H9 (cell line): ENCODE measurements at regions not wholly inside any gene's neighbourhood (a gene's known extent, or its start where the extent isn't known, plus 50 kb on each side); places are given as distances from the start of the nearest gene placed in this dataset.
A peak's percentile ranks its signal among the peaks of the same experiment; 100 is the strongest.

ENCODE experiments used
- DNase-seq: peaks from one replicate; pipeline ENCODE4 v3.0.0-alpha.2; 2017
- H2AFZ ChIP-seq: one replicate; pipeline ENCODE4 v1.6.1; 2013; ENCODE audit warnings: mild to moderate bottlenecking, low read length, control low read depth, moderate library complexity
- H2AK5ac ChIP-seq: 2 replicates; pipeline ENCODE4 v1.6.1; 2013; ENCODE audit warnings: low read length, control low read depth, mixed read lengths; ENCODE audit not compliant: insufficient read length
- H2BK120ac ChIP-seq: one replicate; pipeline ENCODE4 v1.6.1; 2013; ENCODE audit warnings: low read depth, mild to moderate bottlenecking, low read length, control low read depth, inconsistent platforms; ENCODE audit not compliant: poor library complexity, severe bottlenecking
- H2BK12ac ChIP-seq: 2 replicates; pipeline ENCODE4 v1.6.1; 2013; ENCODE audit warnings: low read length, control low read depth, mixed read lengths, low read depth; ENCODE audit not compliant: insufficient read length
- H2BK15ac ChIP-seq: 2 replicates; pipeline ENCODE4 v1.6.1; 2013; ENCODE audit warnings: low read depth, low read length, control low read depth
- H2BK20ac ChIP-seq: one replicate; pipeline ENCODE4 v1.6.1; 2013; ENCODE audit warnings: low read depth, mild to moderate bottlenecking, low read length, control low read depth, inconsistent platforms; ENCODE audit not compliant: poor library complexity, severe bottlenecking
- H2BK5ac ChIP-seq: 2 replicates; pipeline ENCODE4 v1.6.1; 2013; ENCODE audit warnings: low read length, control low read depth, mixed read lengths; ENCODE audit not compliant: insufficient read length
- H3K14ac ChIP-seq: 2 replicates; pipeline ENCODE4 v1.6.1; 2013; ENCODE audit warnings: low read length, control low read depth; ENCODE audit not compliant: insufficient read depth
- H3K18ac ChIP-seq: 2 replicates; pipeline ENCODE4 v1.6.1; 2013; ENCODE audit warnings: low read depth, mild to moderate bottlenecking, mixed read lengths, low read length, control low read depth; ENCODE audit not compliant: insufficient read length
- H3K23ac ChIP-seq: 2 replicates; pipeline ENCODE4 v1.6.1; 2013; ENCODE audit warnings: low read length, control low read depth, mixed read lengths, low read depth; ENCODE audit not compliant: insufficient read length
- H3K23me2 ChIP-seq: 2 replicates; pipeline ENCODE4 v1.6.1; 2013; ENCODE audit warnings: low read depth, mild to moderate bottlenecking, mixed read lengths, low read length, control low read depth; ENCODE audit not compliant: insufficient read length, poor library complexity, severe bottlenecking
- H3K27ac ChIP-seq: 2 replicates; pipeline ENCODE4 v1.5.1; 2013; ENCODE audit warnings: low read length, control low read depth, mixed read lengths, low read depth; ENCODE audit not compliant: insufficient read length
- H3K27me3 ChIP-seq: 2 replicates; pipeline ENCODE4 v1.6.1; 2013; ENCODE audit warnings: low read length, control low read depth, inconsistent platforms; ENCODE audit not compliant: insufficient read depth
- H3K4ac ChIP-seq: 2 replicates; pipeline ENCODE4 v1.6.1; 2013; ENCODE audit warnings: low read depth, mild to moderate bottlenecking, control low read depth, inconsistent platforms, low read length, moderate library complexity
- H3K4me1 ChIP-seq: 2 replicates; pipeline ENCODE4 v1.6.1; 2013; ENCODE audit warnings: low read length, control low read depth, inconsistent platforms; ENCODE audit not compliant: insufficient read depth
- H3K4me2 ChIP-seq: 2 replicates; pipeline ENCODE4 v1.6.1; 2013; ENCODE audit warnings: low read length, control low read depth, mixed read lengths; ENCODE audit not compliant: insufficient read length, insufficient read depth
- H3K56ac ChIP-seq: 2 replicates; pipeline ENCODE4 v1.6.1; 2013; ENCODE audit warnings: low read depth, mild to moderate bottlenecking, mixed read lengths, low read length, control low read depth; ENCODE audit not compliant: insufficient read length
- H3K79me1 ChIP-seq: 2 replicates; pipeline ENCODE4 v1.6.1; 2013; ENCODE audit warnings: low read depth, mild to moderate bottlenecking, moderate library complexity, low read length, control low read depth, inconsistent platforms; ENCODE audit not compliant: insufficient read depth, poor library complexity, severe bottlenecking
- H3K79me2 ChIP-seq: 2 replicates; pipeline ENCODE4 v1.6.1; 2013; ENCODE audit warnings: low read length, control low read depth, inconsistent platforms; ENCODE audit not compliant: insufficient read depth
- H3K9ac ChIP-seq: 2 replicates; pipeline ENCODE4 v1.6.1; 2013; ENCODE audit warnings: low read length, control low read depth, mixed read lengths; ENCODE audit not compliant: insufficient read length; ENCODE audit errors: extremely low read depth
- H3K9me3 ChIP-seq: one replicate; pipeline ENCODE4 v1.6.1; 2013; ENCODE audit warnings: low read depth, low read length, inconsistent platforms; ENCODE audit not compliant: control insufficient read depth
- H3T11ph ChIP-seq: one replicate; pipeline ENCODE4 v1.6.1; 2013; ENCODE audit warnings: mild to moderate bottlenecking, low read length, control low read depth, inconsistent platforms
- H4K20me1 ChIP-seq: one replicate; pipeline ENCODE4 v1.6.1; 2013; ENCODE audit not compliant: control insufficient read depth, insufficient read length, insufficient read depth
- H4K5ac ChIP-seq: 2 replicates; pipeline ENCODE4 v1.6.1; 2013; ENCODE audit warnings: low read depth, mild to moderate bottlenecking, mixed read lengths, low read length, control low read depth; ENCODE audit not compliant: insufficient read length
- H4K8ac ChIP-seq: replicated peaks from 2 replicates; pipeline ENCODE4 v1.6.1; 2013; ENCODE audit warnings: low read length, control low read depth, mixed read lengths, low read depth; ENCODE audit not compliant: insufficient read length
- H4K91ac ChIP-seq: 2 replicates; pipeline ENCODE4 v1.6.1; 2013; ENCODE audit warnings: low read depth, mild to moderate bottlenecking, moderate library complexity, mixed read lengths, low read length, control low read depth; ENCODE audit not compliant: insufficient read length
- H3K27ac Mint-ChIP-seq, 3 experiments: 2 replicates in 2 of 3; 3 replicates in 1 of 3; pipeline ENCODE4 v1.8.0; 2020 to 2021; ENCODE audit warnings: mixed read lengths in 3 of 3, mild to moderate bottlenecking in 1 of 3, moderate library complexity in 1 of 3
- H3K27me3 Mint-ChIP-seq: 2 replicates; pipeline ENCODE4 v1.8.0; 2021; ENCODE audit warnings: low read depth, mild to moderate bottlenecking, moderate library complexity, mixed read lengths
- H3K36me3 Mint-ChIP-seq, 3 experiments: 2 replicates in 2 of 3; 3 replicates in 1 of 3; pipeline ENCODE4 v1.8.0; 2020 to 2021; ENCODE audit warnings: low read depth in 3 of 3, mixed read lengths in 3 of 3; ENCODE audit not compliant: insufficient read depth in 1 of 3
- H3K4me1 Mint-ChIP-seq, 2 experiments: 2 replicates each; pipeline ENCODE4 v1.8.0; 2020; ENCODE audit warnings: mixed read lengths in 2 of 2
- H3K4me3 Mint-ChIP-seq, 2 experiments: 2 replicates in 1 of 2; 3 replicates in 1 of 2; pipeline ENCODE4 v1.8.0; 2020 to 2021; ENCODE audit warnings: mild to moderate bottlenecking in 2 of 2, mixed read lengths in 2 of 2, moderate library complexity in 1 of 2
- H3K9me3 Mint-ChIP-seq, 2 experiments: 2 replicates in 1 of 2; 3 replicates in 1 of 2; pipeline ENCODE4 v1.8.0; 2020; ENCODE audit warnings: mild to moderate bottlenecking in 2 of 2, mixed read lengths in 2 of 2, moderate library complexity in 1 of 2
- CTCF ChIP-seq: fragments of 200-600 bp; sonication (generic); conservative IDR thresholded peaks from 3 replicates; pipeline ENCODE4 v1.8.0; 2021; ENCODE audit warnings: antibody characterized with exemption, mild to moderate bottlenecking
- WGBS: extraction: QIAGEN DNeasy Blood & Tissue Kit; methylation state at CpG from one replicate; pipeline ENCODE4 v1.1.7; 2013; ENCODE audit warnings: missing lambda C conversion rate, low lambda C conversion rate, mixed read lengths; ENCODE audit not compliant: insufficient read length; ENCODE audit errors: extremely low coverage; 5-methylcytosine and 5-hydroxymethylcytosine counted together

- Histone ChIP-seq H3K79me1 (no peaks in the 10 kb centered on the region), H4K20me1 (no peaks in the 10 kb centered on the region), H4K91ac (no peak overlapping the region), H3K4ac (no peak overlapping the region), H3K79me2 (no peaks in the 10 kb centered on the region), H3K23me2 (no peaks in the 10 kb centered on the region), H3K9ac (no peak overlapping the region), H3K18ac (no peak overlapping the region), H3K27me3 (no peaks in the 10 kb centered on the region), H2BK12ac (no peak overlapping the region), H3K14ac (no peak overlapping the region), H4K8ac (no peak overlapping the region), H2BK5ac (no peak overlapping the region), H2BK20ac (no peak overlapping the region), H3K9me3 (peaks cover 11% of the 10 kb centered on the region), H3T11ph (no peak overlapping the region), H3K27ac (peak overlapping the region; percentile 97), H2BK120ac (no peak overlapping the region), H3K4me2 (peak overlapping the region; percentile 35), H3K23ac (no peak overlapping the region), H3K4me1 (peaks cover 6% of the 10 kb centered on the region), H2AK5ac (no peak overlapping the region), H2AFZ (no peak overlapping the region), H2BK15ac (no peak overlapping the region), H3K56ac (no peak overlapping the region), H4K5ac (no peak overlapping the region)
- Mint-ChIP-seq H3K27ac (peak overlapping the region; percentile 97 to 100 (median 99)), H3K4me1 (peaks cover 62 to 75% of the 10 kb centered on the region in 2 experiments), H3K27me3 (peaks cover 2% of the 10 kb centered on the region), H3K4me3 (peak overlapping the region; percentile 9 to 34; a peak in 1 of 5 replicates), H3K9me3 (peaks cover 24 to 25% of the 10 kb centered on the region in 2 experiments), H3K36me3 (peaks cover 17 to 31% (median 22%) of the 10 kb centered on the region in 3 experiments)
- peak; percentile 56 for DNase-seq
- no CpG with 5 or more reads among the region's 3 CpGs for WGBS
- TF ChIP-seq CTCF, result peak; percentile 39; the same call in 2 of the 3 replicates
Measured at GRCh38 chr22:34841331-34841771, 224.6 kb upstream of the ISX start.
